ENCODE measurements at regions not wholly inside any gene's neighbourhood (a gene's known extent, or its start where the extent isn't known, plus 50 kb on each side); places are given as distances from the start of the nearest gene placed in this dataset.

GRCh38 chr6:12403947-12404647 is 113.9 kb downstream of the EDN1 start:
- H3K4me3 ChIP-seq, result no peak overlapping the region
- no peak for TF ChIP-seq POLR2A (IDR thresholded peaks at IDR 0.05)
- DNase-seq (ENCODE audit: low spot score in 2 of 2), result no peak
- H3K4me1 ChIP-seq, result no peaks in the 10 kb centered on the region
- H3K27me3 ChIP-seq, result no peaks in the 10 kb centered on the region
- no peak overlapping the region for H3K27ac ChIP-seq
- intact Hi-C loops (cut with DNase I; ENCODE audit: low total_unique reads), result no loop called here
- H3K9me3 ChIP-seq, result no peaks in the 10 kb centered on the region
- no peaks in the 10 kb centered on the region for H3K36me3 ChIP-seq

- intact Hi-C loops (cut with DNase I; ENCODE audit: low total_unique reads), result no loop called here
- Histone ChIP-seq H3K9me3 (no peaks in the 10 kb centered on the region), H3K36me3 (no peaks in the 10 kb centered on the region), H3K27me3 (no peaks in the 10 kb centered on the region), H3K4me1 (no peaks in the 10 kb centered on the region), H3K4me3 (no peak overlapping the region), H3K27ac (no peak overlapping the region)
- DNase-seq (ENCODE audit: low spot score in 2 of 2), result no peak
- TF ChIP-seq CTCF (IDR thresholded peaks at IDR 0.05) (no peak), POLR2AphosphoS5 (IDR thresholded peaks at IDR 0.05) (no peak)
These were observed 114.5 kb downstream of the EDN1 start for GRCh38 chr6:12404651-12405050.

- Histone ChIP-seq H3K4me1 (no peaks in the 10 kb centered on the region), H3K36me3 (no peaks in the 10 kb centered on the region), H3K4me3 (no peak overlapping the region), H3K27me3 (no peaks in the 10 kb centered on the region), H3K9me3 (no peaks in the 10 kb centered on the region), H3K27ac (no peak overlapping the region)
- no peak for DNase-seq (ENCODE audit: low spot score in 2 of 2)
- TF ChIP-seq POLR2A (IDR thresholded peaks at IDR 0.05), result no peak
- TF ChIP-seq POLR2AphosphoS5 (IDR thresholded peaks at IDR 0.05), result no peak
- no peak for TF ChIP-seq CTCF (IDR thresholded peaks at IDR 0.05)
- intact Hi-C loops (cut with DNase I; ENCODE audit: low total_unique reads), result no loop called here
These were observed 118.6 kb downstream of the EDN1 start for GRCh38 chr6:12408752-12409151.

GRCh38 chr6:12410946-12411345 is 120.8 kb downstream of the EDN1 start:
- Histone ChIP-seq H3K27ac (no peak overlapping the region), H3K4me3 (no peak overlapping the region), H3K36me3 (no peaks in the 10 kb centered on the region), H3K27me3 (no peaks in the 10 kb centered on the region), H3K9me3 (no peaks in the 10 kb centered on the region), H3K4me1 (no peaks in the 10 kb centered on the region)
- no peak for DNase-seq (ENCODE audit: low spot score in 2 of 2)
- TF ChIP-seq POLR2AphosphoS5 (IDR thresholded peaks at IDR 0.05) (no peak), CTCF (IDR thresholded peaks at IDR 0.05) (no peak), POLR2A (IDR thresholded peaks at IDR 0.05) (no peak)
- intact Hi-C loops (cut with DNase I; ENCODE audit: low total_unique reads), result no loop called here

GRCh38 chr6:12414096-12414675 is 124.0 kb downstream of the EDN1 start:
- intact Hi-C loops (cut with DNase I; ENCODE audit: low total_unique reads), result no loop called here
- Histone ChIP-seq H3K9me3 (no peaks in the 10 kb centered on the region), H3K27me3 (no peaks in the 10 kb centered on the region)

More at GRCh38 chr6:12414096-12414675, 124.0 kb downstream of the EDN1 start:
- Histone ChIP-seq H3K4me1 (no peaks in the 10 kb centered on the region), H3K27ac (no peak overlapping the region), H3K4me3 (no peak overlapping the region), H3K36me3 (no peaks in the 10 kb centered on the region)
- no peak for DNase-seq (ENCODE audit: low spot score in 2 of 2)
- no peak for TF ChIP-seq POLR2A (IDR thresholded peaks at IDR 0.05)
- TF ChIP-seq CTCF (IDR thresholded peaks at IDR 0.05), result no peak

All from breast epithelium (tissue), 4 donors.